ENCODE measurements at regions not wholly inside any gene's neighbourhood (a gene's known extent, or its start where the extent isn't known, plus 50 kb on each side); places are given as distances from the start of the nearest gene placed in this dataset.
"Not testable (repeated sequence)": the region's sequence is repeated elsewhere in the genome, so short reads cannot be mapped to it uniquely, and the experiment has no call there.

GRCh38 chr3:8136553-8136952 is 365.1 kb upstream of the LMCD1 start:
- DNase-seq (ENCODE audit: low read depth in 3 of 3), result no peak

- DNase-seq (ENCODE audit: low read depth in 3 of 3), result no peak
These were observed 358.4 kb upstream of the LMCD1 start for GRCh38 chr3:8143186-8143585.

- no peak for DNase-seq (ENCODE audit: low read depth in 3 of 3)
These were observed 356.0 kb upstream of the LMCD1 start for GRCh38 chr3:8145661-8146060.

GRCh38 chr3:8147711-8148110 is 353.9 kb upstream of the LMCD1 start:
- DNase-seq (ENCODE audit: low read depth in 3 of 3), result no peak

- DNase-seq (ENCODE audit: low read depth in 3 of 3), result no peak
These were observed 348.7 kb upstream of the LMCD1 start for GRCh38 chr3:8152821-8153418.

GRCh38 chr3:8153800-8154199 is 347.8 kb upstream of the LMCD1 start:
- no peak for DNase-seq (ENCODE audit: low read depth in 3 of 3)

- no peak for DNase-seq (ENCODE audit: low read depth in 3 of 3)
These were observed 347.0 kb upstream of the LMCD1 start for GRCh38 chr3:8154617-8155016.

- no peak for DNase-seq (ENCODE audit: low read depth in 3 of 3)
These were observed 345.5 kb upstream of the LMCD1 start for GRCh38 chr3:8156138-8156537.

GRCh38 chr3:8156831-8157230 is 344.8 kb upstream of the LMCD1 start:
- no peak for DNase-seq (ENCODE audit: low read depth in 3 of 3)

- DNase-seq (ENCODE audit: low read depth in 3 of 3), result no peak
These were observed 344.0 kb upstream of the LMCD1 start for GRCh38 chr3:8157640-8158039.

- no peak for DNase-seq (ENCODE audit: low read depth in 3 of 3)
These were observed 337.5 kb upstream of the LMCD1 start for GRCh38 chr3:8164145-8164544.

- no peak for DNase-seq (ENCODE audit: low read depth in 3 of 3)
These were observed 335.6 kb upstream of the LMCD1 start for GRCh38 chr3:8166014-8166413.

GRCh38 chr3:8170971-8171508 is 330.6 kb upstream of the LMCD1 start:
- DNase-seq (ENCODE audit: low read depth in 3 of 3), result no peak

- no peak for DNase-seq (ENCODE audit: low read depth in 3 of 3)
These were observed 327.7 kb upstream of the LMCD1 start for GRCh38 chr3:8173892-8174291.

GRCh38 chr3:8176759-8177483 is 324.7 kb upstream of the LMCD1 start:
- DNase-seq (ENCODE audit: low read depth in 3 of 3), result not testable (repeated sequence)

GRCh38 chr3:8178516-8178915 is 323.1 kb upstream of the LMCD1 start:
- not testable (repeated sequence) for DNase-seq (ENCODE audit: low read depth in 3 of 3)

GRCh38 chr3:8182904-8183303 is 318.7 kb upstream of the LMCD1 start:
- no peak for DNase-seq (ENCODE audit: low read depth in 3 of 3)

GRCh38 chr3:8183627-8184026 is 318.0 kb upstream of the LMCD1 start:
- no peak for DNase-seq (ENCODE audit: low read depth in 3 of 3)

GRCh38 chr3:8186213-8186612 is 315.4 kb upstream of the LMCD1 start:
- no peak for DNase-seq (ENCODE audit: low read depth in 3 of 3)

- DNase-seq (ENCODE audit: low read depth in 3 of 3), result no peak
These were observed 313.6 kb upstream of the LMCD1 start for GRCh38 chr3:8187996-8188395.

GRCh38 chr3:8189051-8189450 is 312.6 kb upstream of the LMCD1 start:
- DNase-seq (ENCODE audit: low read depth in 3 of 3), result no peak

GRCh38 chr3:8191406-8191805 is 310.2 kb upstream of the LMCD1 start:
- DNase-seq (ENCODE audit: low read depth in 3 of 3), result no peak

GRCh38 chr3:8197384-8197783 is 304.2 kb upstream of the LMCD1 start:
- no peak for DNase-seq (ENCODE audit: low read depth in 3 of 3)
